ENCODE measurements at regions not wholly inside any gene's neighbourhood (a gene's known extent, or its start where the extent isn't known, plus 50 kb on each side); places are given as distances from the start of the nearest gene placed in this dataset.

DNA sequence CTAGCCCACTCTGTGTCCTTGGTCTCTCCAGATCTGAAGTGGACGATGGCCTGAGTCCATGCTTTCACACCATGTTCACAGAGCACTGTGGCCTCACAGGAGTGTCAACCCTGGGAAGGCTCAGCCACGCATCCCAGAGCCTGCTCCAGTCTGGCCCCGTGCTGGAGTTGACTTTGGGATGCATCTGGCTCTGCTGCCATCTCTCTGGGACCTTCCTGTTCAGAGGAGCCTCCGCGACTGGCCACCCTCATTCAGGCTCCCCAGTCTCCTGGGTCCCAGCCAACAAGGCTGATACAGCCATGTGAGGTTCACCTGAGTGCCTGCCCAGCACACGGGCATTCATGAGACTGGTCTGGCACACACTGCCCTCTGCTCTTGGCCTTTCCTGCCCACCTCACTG lies 199.7 kb upstream of the RAB6C start:
- Histone ChIP-seq H3K36me3 (ENCODE audit: control insufficient read depth, insufficient read depth, low read length) (no peaks in the 10 kb centered on the region), H3K9me1 (ENCODE audit: control insufficient read depth, insufficient read depth, low read length) (no peaks in the 10 kb centered on the region), H3K27me3 (ENCODE audit: control insufficient read depth in 2 of 2, insufficient read depth in 2 of 2, low read length in 2 of 2) (peaks cover 0 to 40% of the 10 kb centered on the region in 2 experiments; a peak in 3 of 5 replicates), H3K4me1 (replicated peaks in 1 of 2; ENCODE audit: control insufficient read depth in 2 of 2, insufficient read depth in 2 of 2, low read length in 2 of 2) (no peaks in the 10 kb centered on the region), H3K9me3 (replicated peaks; ENCODE audit: control insufficient read depth, insufficient read depth, low read depth, low read length) (no peaks in the 10 kb centered on the region), H3K79me2 (ENCODE audit: control insufficient read depth, insufficient read depth, low read length) (no peaks in the 10 kb centered on the region), H3K27ac (ENCODE audit: extremely low read depth, low read depth, low read length) (no peak overlapping the region), H3K4me3 (no peak overlapping the region), H4K20me1 (replicated peaks; ENCODE audit: control insufficient read depth, insufficient read depth, low read length) (no peaks in the 10 kb centered on the region), H3K4me2 (ENCODE audit: insufficient read depth, low read length) (no peak overlapping the region), H3K9ac (ENCODE audit: insufficient read depth in 1 of 2, low read depth in 2 of 2, low read length in 2 of 2) (no peak overlapping the region), H2AFZ (ENCODE audit: low read depth, low read length) (no peak overlapping the region)
- ATAC-seq (no peak), FAIRE-seq (no peak), DNase-seq (ENCODE audit: extremely low read depth in 1 of 4, low spot score in 3 of 4) (no peak)
- in situ Hi-C loops (cut with MboI) = no loop called here
- no TSS peak for BruUV-seq (replicated peaks)
- ChIA-PET CTCF (ENCODE audit: low intra/inter-chr PET ratio) (no interaction called here), POLR2A (no interaction called here)
- intact Hi-C loops (cut with micrococcal nuclease) = no loop called here
- 0% methylated on average over 6 of the region's 6 CpGs for WGBS (ENCODE audit: insufficient coverage, low coverage, missing lambda C conversion rate)
- no peak for TF ChIP-seq KAT2B (IDR thresholded peaks at IDR 0.05; ENCODE audit: low read depth, low read length)
- no peak for TF ChIP-seq ZNF655 (CRISPR knock-in tag; IDR thresholded peaks at IDR 0.05)
- no peak for TF ChIP-seq NFRKB (IDR thresholded peaks at IDR 0.05; ENCODE audit: low read depth)

DNA sequence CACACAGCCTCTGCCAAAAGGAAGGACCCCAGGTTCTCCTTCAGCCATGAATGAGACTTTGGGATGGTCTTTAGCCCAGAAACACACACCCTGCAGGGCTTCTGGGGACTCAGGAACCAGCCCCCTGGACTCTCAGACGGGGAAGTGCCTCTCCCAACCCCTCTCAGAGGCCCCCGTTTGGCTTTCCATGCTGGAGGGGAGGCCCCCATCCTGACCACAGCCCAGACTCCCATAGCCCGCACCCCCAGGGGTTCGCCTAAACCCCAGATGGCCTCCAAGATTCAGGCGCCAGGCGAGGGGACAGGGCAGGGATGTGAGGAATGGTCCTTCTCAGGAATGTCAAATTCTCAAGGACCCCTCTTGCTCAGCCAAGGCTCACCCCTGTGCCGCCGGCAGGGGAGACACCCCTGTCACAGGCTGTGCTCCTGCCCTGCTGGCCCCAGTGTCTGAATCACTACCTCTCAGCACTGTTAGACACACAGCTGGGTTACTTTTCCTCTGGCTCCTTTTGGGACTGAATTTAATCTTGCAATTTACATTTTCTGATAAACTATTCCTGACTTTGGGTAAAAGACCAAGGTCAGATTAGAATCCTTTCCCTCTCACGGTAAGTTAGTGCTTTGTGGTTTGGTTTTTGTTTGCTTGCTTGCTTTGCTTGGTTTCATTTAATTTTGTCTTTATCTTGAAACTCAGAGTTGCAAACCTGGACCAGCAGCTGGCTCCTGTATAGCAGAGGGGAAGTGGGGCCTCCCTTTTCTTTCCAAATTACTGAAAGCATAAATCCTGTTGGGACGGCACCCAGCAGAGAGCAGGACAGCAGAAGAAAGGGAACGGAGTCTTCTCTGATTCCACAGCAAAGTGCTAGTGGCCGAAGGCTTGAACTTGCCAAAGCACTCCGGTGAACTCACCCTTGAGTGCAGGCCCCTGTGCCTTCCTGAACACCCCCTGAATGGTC lies 198.9 kb upstream of the RAB6C start:
- H4K20me1 ChIP-seq (replicated peaks; ENCODE audit: control insufficient read depth, insufficient read depth, low read length) = no peaks in the 10 kb centered on the region
- no peak overlapping the region for H3K27ac ChIP-seq (ENCODE audit: extremely low read depth, low read depth, low read length)
- H3K36me3 ChIP-seq (ENCODE audit: control insufficient read depth, insufficient read depth, low read length) = no peaks in the 10 kb centered on the region
- H2AFZ ChIP-seq (ENCODE audit: low read depth, low read length) = no peak overlapping the region
- FAIRE-seq (no peak), ATAC-seq (no peak), DNase-seq (ENCODE audit: extremely low read depth in 1 of 4, low spot score in 3 of 4) (no peak)
- no peak overlapping the region for H3K4me3 ChIP-seq
- POLR2A ChIA-PET = no interaction called here
- CTCF ChIA-PET (ENCODE audit: low intra/inter-chr PET ratio) = no interaction called here
- no peaks in the 10 kb centered on the region for H3K9me3 ChIP-seq (replicated peaks; ENCODE audit: control insufficient read depth, insufficient read depth, low read depth, low read length)
- intact Hi-C loops (cut with micrococcal nuclease) = no loop called here
- no peaks in the 10 kb centered on the region for H3K9me1 ChIP-seq (ENCODE audit: control insufficient read depth, insufficient read depth, low read length)
- H3K27me3 ChIP-seq (ENCODE audit: control insufficient read depth in 2 of 2, insufficient read depth in 2 of 2, low read length in 2 of 2) = peaks cover 0 to 43% of the 10 kb centered on the region in 2 experiments; a peak in 3 of 5 replicates
- H3K79me2 ChIP-seq (ENCODE audit: control insufficient read depth, insufficient read depth, low read length) = no peaks in the 10 kb centered on the region
- no TSS peak for BruUV-seq (replicated peaks)
- H3K9ac ChIP-seq (ENCODE audit: insufficient read depth in 1 of 2, low read depth in 2 of 2, low read length in 2 of 2) = no peak overlapping the region
- H3K4me1 ChIP-seq (replicated peaks in 1 of 2; ENCODE audit: control insufficient read depth in 2 of 2, insufficient read depth in 2 of 2, low read length in 2 of 2) = no peaks in the 10 kb centered on the region
- in situ Hi-C loops (cut with MboI) = no loop called here
- no peak overlapping the region for H3K4me2 ChIP-seq (ENCODE audit: insufficient read depth, low read length)
- 2% methylated on average over 11 of the region's 13 CpGs for WGBS (ENCODE audit: insufficient coverage, low coverage, missing lambda C conversion rate)
- TF ChIP-seq E2F8 (IDR thresholded peaks at IDR 0.05; ENCODE audit: low read depth, partially characterized antibody) (no peak), ZNF583 (CRISPR knock-in tag; IDR thresholded peaks at IDR 0.05) (no peak), ZBTB1 (CRISPR knock-in tag; IDR thresholded peaks at IDR 0.05; ENCODE audit: borderline replicate concordance, low read depth) (no peak), XRCC4 (IDR thresholded peaks at IDR 0.05; ENCODE audit: extremely low read depth, insufficient read depth, insufficient read length) (no peak), YY1 (IDR thresholded peaks at IDR 0.05; ENCODE audit: borderline replicate concordance in 1 of 3, control insufficient read depth in 1 of 3, extremely low read depth in 1 of 3, insufficient read depth in 3 of 3, insufficient read length in 1 of 3, insufficient replicate concordance in 2 of 3, low read depth in 1 of 3, low read length in 2 of 3) (no peak), SMARCC2 (IDR thresholded peaks at IDR 0.05; ENCODE audit: low read depth) (no peak)
